Endothelial cell of umbilical vein (primary cell): ENCODE measurements at regions not wholly inside any gene's neighbourhood (a gene's known extent, or its start where the extent isn't known, plus 50 kb on each side); places are given as distances from the start of the nearest gene placed in this dataset.

Source experiments
- BruUV-seq: library from RNA; stranded (reverse); fragments of 400-500 nt; replicated peaks from 2 replicates; lab custom pipeline; 2021; lab: Mats Ljungman, UMichigan
- CTCF ChIA-PET: fragments of 300-600, 350-600 bp; sonication (Branson Sonifier 250); formaldehyde crosslinking; loops from one replicate; lab custom pipeline; 2021; ENCODE audit warnings: antibody characterized with exemption, inconsistent platforms; lab: Charles Lee
- POLR2A ChIA-PET: fragments of 300-600, 350-600 bp; sonication (Branson Sonifier 250); formaldehyde crosslinking; loops from one replicate; lab custom pipeline; 2021; ENCODE audit warnings: antibody characterized with exemption, inconsistent platforms; lab: Charles Lee
- DNase-seq: peaks from one replicate; pipeline ENCODE4 v3.0.0-alpha.2; 2011; ENCODE audit warnings: low read depth, low spot score
- FAIRE-seq: peaks from 2 replicates; lab custom pipeline; 2011; peaks lifted over from hg19 to GRCh38; lab: Jason Lieb, UNC
- H2AFZ ChIP-seq: 2 replicates; pipeline ENCODE4 v1.6.0; 2012; ENCODE audit warnings: low read depth, low read length, control low read depth, inconsistent platforms
- H3K27ac ChIP-seq: 2 replicates; pipeline ENCODE4 v1.5.1; 2011; ENCODE audit warnings: low read depth, mild to moderate bottlenecking, control low read depth, low read length, moderate library complexity; ENCODE audit not compliant: insufficient read depth
- H3K27me3 ChIP-seq, 2 experiments: 2 replicates each; pipeline versions ENCODE4 v1.6.0 to v1.6.1; 2011; ENCODE audit warnings: low read length in 2 of 2, mixed read lengths in 1 of 2; ENCODE audit not compliant: control insufficient read depth in 2 of 2, insufficient read depth in 2 of 2
- H3K36me3 ChIP-seq, 2 experiments: 2 replicates in 1 of 2; 3 replicates in 1 of 2; pipeline ENCODE4 v1.5.1; 2011; ENCODE audit warnings: low read length in 2 of 2, mild to moderate bottlenecking in 1 of 2, moderate library complexity in 1 of 2; ENCODE audit not compliant: control insufficient read depth in 2 of 2, insufficient read depth in 2 of 2; ENCODE audit errors: extremely low read depth in 1 of 2
- H3K4me1 ChIP-seq: 3 replicates; pipeline ENCODE4 v1.5.1; 2011; ENCODE audit warnings: mild to moderate bottlenecking, low read length; ENCODE audit not compliant: control insufficient read depth, insufficient read depth; ENCODE audit errors: extremely low read depth
- H3K4me2 ChIP-seq: 2 replicates; pipeline ENCODE4 v1.6.1; 2011; ENCODE audit warnings: low read length, control low read depth, mixed read lengths; ENCODE audit not compliant: insufficient read depth
- H3K4me3 ChIP-seq, 3 experiments: fragments of 200-600 bp in 1 of 3; sonication (generic), shearing (Covaris generic) in 1 of 3; replicated peaks in 1 of 3; 2 replicates each; pipeline ENCODE4 v1.5.1; 2011 to 2016; ENCODE audit warnings: control low read depth in 3 of 3, low read length in 3 of 3, mild to moderate bottlenecking in 2 of 3, inconsistent platforms in 1 of 3, low read depth in 1 of 3, moderate library complexity in 1 of 3; ENCODE audit not compliant: insufficient read depth in 1 of 3
- H3K79me2 ChIP-seq: 2 replicates; pipeline ENCODE4 v1.6.0; 2012; ENCODE audit warnings: low read length, inconsistent platforms; ENCODE audit not compliant: control insufficient read depth, insufficient read depth
- H3K9ac ChIP-seq: replicated peaks from 2 replicates; pipeline ENCODE3; 2011; ENCODE audit warnings: low read length, control low read depth; ENCODE audit not compliant: insufficient read depth; ENCODE audit errors: extremely low read depth
- H3K9me1 ChIP-seq: replicated peaks from 3 replicates; pipeline ENCODE4 v1.6.0; 2011; ENCODE audit warnings: mild to moderate bottlenecking, low read length; ENCODE audit not compliant: control insufficient read depth, insufficient read depth; ENCODE audit errors: extremely low read depth
- H3K9me3 ChIP-seq: replicated peaks from 2 replicates; pipeline ENCODE4 v1.5.1; 2012; ENCODE audit warnings: low read length, inconsistent platforms; ENCODE audit not compliant: control insufficient read depth, insufficient read depth
- H4K20me1 ChIP-seq: replicated peaks from 2 replicates; pipeline ENCODE3; 2011; ENCODE audit warnings: mild to moderate bottlenecking, low read length; ENCODE audit not compliant: control insufficient read depth, insufficient read depth; ENCODE audit errors: extremely low read depth
- EZH2 ChIP-seq: IDR thresholded peaks from 2 replicates; pipeline ENCODE4 v1.6.1; 2012; ENCODE audit warnings: borderline replicate concordance, low read depth, mild to moderate bottlenecking, moderate library complexity, low read length, inconsistent platforms; ENCODE audit not compliant: severe bottlenecking
- FOS ChIP-seq: IDR thresholded peaks from 2 replicates; pipeline ENCODE4 v1.6.1; 2011; ENCODE audit warnings: mild to moderate bottlenecking, low read length, moderate library complexity, borderline replicate concordance; ENCODE audit not compliant: insufficient read depth
- JUN ChIP-seq: IDR thresholded peaks from 2 replicates; pipeline ENCODE4 v1.6.1; 2011; ENCODE audit warnings: borderline replicate concordance, low read depth; ENCODE audit not compliant: insufficient read length, insufficient read depth
- MYC ChIP-seq: IDR thresholded peaks from one replicate; pipeline ENCODE4 v1.6.1; 2011; ENCODE audit warnings: mild to moderate bottlenecking, low read depth, low read length
- POLR2A ChIP-seq: IDR thresholded peaks from 2 replicates; pipeline ENCODE4 v1.6.1; 2012; ENCODE audit warnings: low read depth, mild to moderate bottlenecking, control low read depth, low read length
- dilution Hi-C: fragments of 300-500 bp; cut with MboI; formaldehyde crosslinking; loops from one replicate; pipeline ENCODE4 v1.15.0; 2019; ENCODE audit warnings: low sequenced_read_pairs; ENCODE audit not compliant: extremely low pct_ligation_motif_present
- intact Hi-C: fragments of 100-400 bp; cut with micrococcal nuclease; formaldehyde crosslinking; loops from one replicate; pipeline ENCODE4 v1.10.0; 2022
- TF ChIP-seq, protein P1 (sequence below): IDR thresholded peaks from 2 replicates; pipeline ENCODE4 v1.6.1; 2011; ENCODE audit not compliant: insufficient read depth, insufficient read length
- TF ChIP-seq, protein P2 (sequence below), 2 donors: IDR thresholded peaks; 1 replicate in 1 of 2; 2 replicates in 1 of 2; pipeline ENCODE4 v1.5.1; 2011; ENCODE audit warnings: low read length in 2 of 2, mild to moderate bottlenecking in 2 of 2, moderate library complexity in 2 of 2, control low read depth in 1 of 2, inconsistent platforms in 1 of 2, low read depth in 1 of 2; ENCODE audit not compliant: insufficient read depth in 1 of 2; ENCODE audit errors: extremely low read depth in 1 of 2

GRCh38 chr13:32829676-32830335 is 186.4 kb upstream of the KL start:
- no peak overlapping the region for H3K9ac ChIP-seq
- no peaks in the 10 kb centered on the region for H3K79me2 ChIP-seq
- no peaks in the 10 kb centered on the region for H4K20me1 ChIP-seq
- no peaks in the 10 kb centered on the region for H3K9me1 ChIP-seq
- no peaks in the 10 kb centered on the region for H3K9me3 ChIP-seq
- H3K4me3 ChIP-seq, result no peak overlapping the region
- no peaks in the 10 kb centered on the region for H3K36me3 ChIP-seq
- H3K27me3 ChIP-seq, result peaks cover 0 to 3% of the 10 kb centered on the region in 2 experiments
- FAIRE-seq (no peak), DNase-seq (no peak)
- intact Hi-C loops (no loop called here), dilution Hi-C loops (no loop called here)
- ChIA-PET CTCF (interaction anchor here (1.2 kb wide), 1 partner anchor 9 kb away, joined by 5 read pairs; no protein-coding TSS in a partner anchor), POLR2A (no interaction called here)
- H3K4me1 ChIP-seq, result no peaks in the 10 kb centered on the region
- no peak overlapping the region for H3K27ac ChIP-seq
- H2AFZ ChIP-seq, result no peak overlapping the region
- no TSS peak for BruUV-seq
- no peak for TF ChIP-seq JUN
- no peak for TF ChIP-seq EZH2
- TF ChIP-seq FOS, result no peak
- TF ChIP-seq POLR2A, result no peak
- TF ChIP-seq, protein P1, sequence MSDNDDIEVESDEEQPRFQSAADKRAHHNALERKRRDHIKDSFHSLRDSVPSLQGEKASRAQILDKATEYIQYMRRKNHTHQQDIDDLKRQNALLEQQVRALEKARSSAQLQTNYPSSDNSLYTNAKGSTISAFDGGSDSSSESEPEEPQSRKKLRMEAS, result no peak
- no peak for TF ChIP-seq MYC
- TF ChIP-seq, protein P2, sequence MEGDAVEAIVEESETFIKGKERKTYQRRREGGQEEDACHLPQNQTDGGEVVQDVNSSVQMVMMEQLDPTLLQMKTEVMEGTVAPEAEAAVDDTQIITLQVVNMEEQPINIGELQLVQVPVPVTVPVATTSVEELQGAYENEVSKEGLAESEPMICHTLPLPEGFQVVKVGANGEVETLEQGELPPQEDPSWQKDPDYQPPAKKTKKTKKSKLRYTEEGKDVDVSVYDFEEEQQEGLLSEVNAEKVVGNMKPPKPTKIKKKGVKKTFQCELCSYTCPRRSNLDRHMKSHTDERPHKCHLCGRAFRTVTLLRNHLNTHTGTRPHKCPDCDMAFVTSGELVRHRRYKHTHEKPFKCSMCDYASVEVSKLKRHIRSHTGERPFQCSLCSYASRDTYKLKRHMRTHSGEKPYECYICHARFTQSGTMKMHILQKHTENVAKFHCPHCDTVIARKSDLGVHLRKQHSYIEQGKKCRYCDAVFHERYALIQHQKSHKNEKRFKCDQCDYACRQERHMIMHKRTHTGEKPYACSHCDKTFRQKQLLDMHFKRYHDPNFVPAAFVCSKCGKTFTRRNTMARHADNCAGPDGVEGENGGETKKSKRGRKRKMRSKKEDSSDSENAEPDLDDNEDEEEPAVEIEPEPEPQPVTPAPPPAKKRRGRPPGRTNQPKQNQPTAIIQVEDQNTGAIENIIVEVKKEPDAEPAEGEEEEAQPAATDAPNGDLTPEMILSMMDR (IDR thresholded peaks at IDR 0.05; ENCODE audit: extremely low read depth in 1 of 2, insufficient read depth in 1 of 2, low read depth in 1 of 2, low read length in 2 of 2), result no peak
- H3K4me2 ChIP-seq, result no peak overlapping the region
